ENCODE measurements at regions not wholly inside any gene's neighbourhood (a gene's known extent, or its start where the extent isn't known, plus 50 kb on each side); places are given as distances from the start of the nearest gene placed in this dataset.

GRCh38 chr2:63790491-63790890 is 51.2 kb upstream of the UGP2 start:
- H3K27me3 ChIP-seq, result no peaks in the 10 kb centered on the region
- H3K9me3 ChIP-seq, result no peaks in the 10 kb centered on the region
- DNase-seq, result no peak
- no peaks in the 10 kb centered on the region for H3K36me3 ChIP-seq
- TF ChIP-seq CTCF (IDR thresholded peaks at IDR 0.05; ENCODE audit: low read depth, low read length), result no peak
- H3K4me1 ChIP-seq, result no peaks in the 10 kb centered on the region
- H3K4me3 ChIP-seq (ENCODE audit: low read depth, low read length), result no peak overlapping the region

- TF ChIP-seq CTCF (IDR thresholded peaks at IDR 0.05; ENCODE audit: low read depth, low read length), result no peak
- Histone ChIP-seq H3K27me3 (no peaks in the 10 kb centered on the region), H3K4me3 (ENCODE audit: low read depth, low read length) (no peak overlapping the region), H3K9me3 (no peaks in the 10 kb centered on the region), H3K4me1 (no peaks in the 10 kb centered on the region), H3K36me3 (no peaks in the 10 kb centered on the region)
- no peak for DNase-seq
Measured at GRCh38 chr2:63790906-63791305, 50.8 kb upstream of the UGP2 start.

GRCh38 chr2:63791387-63791786 is 50.3 kb upstream of the UGP2 start:
- H3K4me3 ChIP-seq (ENCODE audit: low read depth, low read length), result no peak overlapping the region
- TF ChIP-seq CTCF (IDR thresholded peaks at IDR 0.05; ENCODE audit: low read depth, low read length), result no peak
- H3K4me1 ChIP-seq, result no peaks in the 10 kb centered on the region

More at GRCh38 chr2:63791387-63791786, 50.3 kb upstream of the UGP2 start:
- Histone ChIP-seq H3K27me3 (no peaks in the 10 kb centered on the region), H3K9me3 (no peaks in the 10 kb centered on the region), H3K36me3 (no peaks in the 10 kb centered on the region)
- no peak for DNase-seq
